ENCODE measurements at regions not wholly inside any gene's neighbourhood (a gene's known extent, or its start where the extent isn't known, plus 50 kb on each side); places are given as distances from the start of the nearest gene placed in this dataset.
"Not testable (repeated sequence)": the region's sequence is repeated elsewhere in the genome, so short reads cannot be mapped to it uniquely, and the experiment has no call there.

DNA sequence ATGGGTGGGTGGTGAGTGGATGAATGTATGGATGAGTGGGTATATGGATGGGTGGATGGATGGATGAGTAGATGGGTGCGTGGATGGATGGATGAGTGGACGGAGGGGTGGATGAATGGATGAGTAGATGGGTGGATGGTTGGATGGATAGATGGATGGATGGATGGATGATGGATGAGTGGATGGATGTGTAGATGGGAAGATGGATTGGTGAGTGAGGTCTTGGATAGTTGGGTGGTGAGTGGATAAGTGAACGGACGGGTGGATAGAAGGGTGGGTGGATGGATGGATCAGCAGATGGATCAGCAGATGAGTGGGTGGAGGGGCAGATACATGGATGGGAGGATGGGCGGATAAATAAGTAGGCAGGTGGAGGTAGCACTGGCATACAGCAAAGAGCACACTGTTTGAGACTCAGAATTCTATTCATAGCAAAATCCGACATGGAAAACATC, 163.5 kb downstream of the C9orf50 start:
- DNase-seq (ENCODE audit: low spot score): no peak

DNA sequence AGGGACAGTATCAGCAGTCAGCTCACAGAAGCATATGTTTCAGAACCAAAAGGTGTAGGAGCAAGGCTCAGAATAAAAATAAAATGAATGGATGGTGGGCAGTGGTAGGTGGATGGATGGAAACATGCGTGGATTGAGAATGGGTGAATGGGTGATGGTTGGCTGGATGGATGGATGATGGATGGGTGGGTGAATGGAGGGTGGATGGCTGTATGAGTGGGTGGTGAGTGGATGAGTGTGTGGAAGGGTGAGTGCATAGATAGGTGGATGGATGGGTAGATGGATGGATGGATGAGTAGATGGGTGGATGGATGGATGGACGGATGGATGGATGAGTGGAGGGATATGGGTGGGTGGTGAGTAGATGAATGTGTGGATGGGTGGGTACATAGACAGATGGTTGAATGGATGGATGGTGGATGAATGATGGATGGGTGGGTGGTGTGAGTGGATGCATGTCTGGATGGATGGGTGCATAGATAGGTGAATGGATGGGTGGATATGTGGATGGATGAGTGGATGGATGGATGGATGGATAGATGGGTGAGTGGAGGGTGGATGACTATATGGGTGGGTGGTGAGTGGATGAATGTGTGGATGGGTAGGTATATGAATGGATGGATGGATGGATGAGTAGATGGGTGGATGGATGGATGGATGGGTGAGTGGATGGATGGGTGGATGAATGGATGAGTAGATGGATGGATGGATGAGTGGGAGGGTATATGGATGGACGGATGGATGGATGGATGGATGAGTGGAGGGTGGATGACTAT, 164.2 kb downstream of the C9orf50 start:
- no peak for DNase-seq (ENCODE audit: low spot score)

DNA sequence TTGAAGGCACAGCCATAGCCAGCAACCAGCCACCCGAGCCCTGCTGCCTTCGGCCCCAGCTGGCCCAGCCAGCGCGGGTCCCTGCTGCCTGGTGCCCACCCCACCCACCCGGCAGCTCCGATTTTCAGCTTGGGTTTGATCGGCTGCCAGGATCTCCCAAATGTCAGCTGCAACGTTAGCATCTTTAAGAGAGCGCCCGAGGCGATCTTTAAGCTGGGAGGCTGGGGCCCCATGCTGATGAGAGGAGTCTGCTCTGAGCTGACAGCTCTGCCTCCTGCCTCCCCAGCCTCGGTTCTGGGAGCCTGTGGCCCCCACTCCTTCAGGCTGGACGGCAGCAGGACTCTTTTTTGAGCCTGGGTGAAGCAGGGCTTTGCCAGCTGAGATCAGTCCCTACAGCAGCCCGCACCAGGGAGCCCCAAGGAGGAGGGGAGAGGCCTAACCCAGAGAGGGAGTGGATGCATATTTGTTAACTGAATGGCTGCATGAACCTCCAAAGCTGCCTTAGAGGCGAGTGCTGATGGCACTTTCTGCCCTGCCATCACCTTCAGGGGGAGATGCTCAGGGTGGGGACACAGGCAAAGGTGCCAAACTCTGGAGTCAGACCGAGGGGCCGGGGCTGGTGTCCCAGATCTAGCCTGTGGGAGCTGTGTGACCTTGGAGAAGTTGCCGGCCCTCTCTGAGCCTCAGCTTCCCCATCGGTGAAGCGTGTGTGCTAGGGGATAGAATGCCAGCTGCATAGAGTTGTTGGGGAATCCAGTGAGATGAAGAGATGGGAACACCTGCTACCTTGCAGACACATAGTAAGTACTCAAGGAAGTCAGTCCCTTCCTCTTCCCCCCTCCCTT, 165.5 kb downstream of the C9orf50 start:
- peak; percentile 52 for DNase-seq (ENCODE audit: low spot score)

DNA sequence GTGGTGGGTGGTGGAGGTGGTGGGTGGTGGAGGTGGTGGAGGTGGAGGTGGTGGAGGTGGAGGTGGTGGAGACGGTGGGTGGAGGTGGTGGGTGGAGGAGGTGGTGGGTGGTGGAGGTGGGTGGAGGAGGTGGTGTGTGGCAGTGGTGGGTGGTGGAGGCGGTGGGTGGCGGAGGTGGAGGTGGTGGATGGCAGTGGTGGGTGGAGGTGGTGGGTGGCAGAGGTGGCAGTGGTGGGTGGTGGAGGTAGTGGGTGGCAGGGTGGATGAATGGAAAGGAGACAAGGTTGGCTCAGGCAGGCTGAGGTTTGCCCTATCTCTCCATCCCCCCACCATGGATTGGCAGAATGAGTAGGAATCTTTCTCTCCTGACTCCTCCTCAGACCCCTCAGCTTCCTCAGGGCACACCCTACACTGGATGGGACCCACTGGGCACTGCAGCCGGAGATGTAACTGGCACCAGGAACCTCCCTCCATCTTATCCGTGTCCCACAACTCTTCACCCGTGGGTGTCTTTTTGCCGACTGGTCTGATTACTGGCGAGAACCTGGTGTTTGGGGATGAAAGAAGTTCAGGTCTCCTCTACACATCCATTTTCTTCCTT, 166.3 kb downstream of the C9orf50 start:
- no peak for DNase-seq (ENCODE audit: low spot score)

DNA sequence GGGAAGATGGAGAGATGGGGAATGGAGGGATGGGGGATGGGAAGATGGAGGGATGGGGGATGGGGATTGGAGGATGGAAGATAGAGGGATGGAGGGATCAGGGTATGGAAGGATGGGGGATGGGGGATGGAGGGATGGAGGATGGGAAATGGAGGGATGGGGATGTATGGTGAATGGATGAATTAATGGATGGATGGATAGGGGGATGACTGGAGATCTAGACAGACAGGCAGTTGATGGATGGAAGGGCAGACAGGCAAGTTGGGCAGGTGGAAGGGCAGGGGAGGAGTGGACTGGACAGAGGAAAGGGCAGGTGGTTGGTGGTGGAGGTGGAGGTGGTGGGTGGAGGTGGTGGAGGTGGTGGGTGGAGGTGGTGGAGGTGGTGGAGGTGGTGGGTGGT, 167.2 kb downstream of the C9orf50 start:
- DNase-seq (ENCODE audit: low spot score): no peak

DNA sequence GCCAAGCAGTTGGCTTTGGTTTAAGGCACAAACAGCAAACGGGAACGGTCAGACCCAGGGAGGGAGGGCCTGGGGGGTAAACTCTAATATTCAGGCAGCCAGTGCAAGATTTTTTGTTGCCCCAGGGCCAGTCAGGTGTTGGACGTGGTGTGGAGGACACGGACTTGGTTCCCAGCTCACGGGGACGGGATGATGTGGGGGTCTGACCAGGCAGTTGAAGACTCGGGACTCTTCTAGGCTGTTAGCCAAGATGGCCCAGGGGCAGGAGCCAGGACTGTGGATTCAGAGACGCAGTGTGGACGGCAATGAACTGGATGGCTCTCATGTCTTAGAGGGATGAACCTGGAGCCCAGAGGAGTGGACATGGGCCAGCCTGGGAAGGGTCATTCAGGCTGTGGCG, 169.2 kb downstream of the C9orf50 start:
- no peak for DNase-seq (ENCODE audit: low spot score)

DNA sequence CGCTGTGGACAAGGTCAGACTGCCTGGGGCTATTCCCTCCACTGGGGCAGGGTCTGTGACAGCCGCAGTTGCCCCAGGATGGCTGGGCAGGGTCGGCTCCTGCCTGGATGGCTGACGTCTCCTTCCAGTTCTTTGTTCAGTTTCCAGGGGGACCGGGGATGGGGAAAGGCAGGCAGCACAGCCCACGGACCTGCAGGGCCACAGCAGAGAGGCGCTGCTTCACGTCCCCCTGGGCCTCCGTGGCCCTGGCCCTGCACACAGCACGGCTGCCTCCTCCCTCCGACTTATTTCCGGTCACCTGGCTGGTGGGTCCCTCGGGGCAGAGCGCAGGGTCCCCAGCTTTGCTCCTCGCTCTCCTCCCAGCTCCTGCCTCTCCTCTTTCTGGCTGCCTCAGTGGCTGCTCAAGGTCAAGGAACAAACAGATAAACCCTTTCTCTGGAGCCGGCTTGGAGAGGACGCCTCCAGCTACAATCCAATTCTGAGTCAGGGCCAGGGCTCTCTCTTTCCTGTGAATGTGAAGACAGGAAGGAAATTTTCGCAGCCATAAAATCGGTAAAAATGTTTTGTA, 169.7 kb downstream of the C9orf50 start:
- no peak for DNase-seq (ENCODE audit: low spot score)

DNA sequence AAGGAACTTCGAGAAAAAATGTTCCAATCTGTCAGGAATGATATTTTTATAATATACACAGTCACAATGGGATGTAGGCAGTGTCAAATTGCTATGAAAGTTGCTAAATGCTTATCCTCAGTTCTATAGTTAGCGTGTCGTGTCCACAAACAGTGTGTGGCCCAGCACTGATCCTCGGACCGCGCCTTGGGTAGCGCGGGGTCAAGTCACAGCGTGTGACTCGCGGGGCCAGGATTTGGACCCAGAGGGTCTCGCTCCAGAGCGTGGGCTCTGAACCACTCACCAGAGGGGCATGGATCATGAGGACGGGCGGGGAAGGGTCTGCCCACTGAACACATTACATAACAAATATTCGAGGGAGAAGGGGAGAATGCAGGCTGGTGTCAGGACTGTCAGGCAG, 171.8 kb downstream of the C9orf50 start:
- no peak for DNase-seq (ENCODE audit: low spot score)

DNA sequence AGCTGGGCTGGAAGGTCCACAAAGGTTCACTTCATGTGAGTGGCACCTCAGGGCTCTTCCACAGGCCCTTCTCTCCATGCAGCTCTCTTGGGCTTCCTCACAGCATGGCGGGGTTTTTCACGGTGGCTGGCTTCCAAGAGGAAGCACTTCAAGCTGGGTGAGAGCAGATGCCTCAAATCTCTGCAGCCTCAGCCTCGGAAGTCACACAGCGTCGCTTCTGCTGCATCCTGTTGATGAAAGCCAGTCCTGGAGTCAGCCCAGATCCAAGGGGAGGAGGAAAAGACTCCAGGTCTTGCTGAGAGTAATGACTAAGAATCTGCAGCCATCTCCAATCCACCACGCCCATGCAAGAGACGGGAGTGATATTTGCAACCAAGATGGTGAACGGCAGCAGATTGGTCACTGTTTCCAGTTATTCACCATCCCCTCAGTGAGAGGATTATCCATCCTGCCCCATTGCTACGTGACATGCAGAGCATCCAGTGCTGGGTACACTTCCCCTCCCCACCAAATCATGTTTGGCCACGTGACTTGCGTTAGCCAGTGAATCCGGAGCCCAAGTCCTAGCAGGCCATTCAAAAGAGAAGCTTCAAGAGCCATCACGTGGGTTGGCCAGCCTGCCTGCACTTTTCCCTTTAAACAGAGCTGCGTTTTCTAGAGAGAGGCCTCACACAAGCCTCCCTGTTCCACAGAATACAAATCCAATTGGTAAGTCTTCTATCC, 173.9 kb downstream of the C9orf50 start:
- no peak for DNase-seq (ENCODE audit: low spot score)

DNA sequence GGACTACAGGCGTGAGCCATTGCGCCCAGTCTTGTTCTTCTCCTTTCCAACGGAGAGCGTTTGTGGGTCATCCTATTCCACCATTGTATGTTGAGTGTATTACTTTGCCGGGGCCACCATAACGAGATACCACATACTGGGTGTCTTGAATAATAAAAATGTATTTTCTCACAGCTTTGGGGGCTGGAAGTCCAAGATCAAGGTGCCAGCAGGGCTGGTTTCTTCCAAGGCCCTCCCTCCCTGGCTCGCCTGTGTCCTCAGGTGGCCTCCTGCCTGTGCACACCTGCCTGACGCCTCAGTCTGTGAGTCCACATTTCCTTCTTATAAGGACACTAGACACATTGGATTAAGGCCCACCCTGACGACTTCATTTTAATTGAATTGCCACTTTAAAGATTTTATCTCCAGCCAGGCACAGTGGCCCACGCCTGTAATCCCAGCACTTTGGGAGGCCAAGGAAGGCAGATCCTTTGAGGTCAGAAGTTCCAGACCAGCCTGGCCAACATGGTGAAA, 175.1 kb downstream of the C9orf50 start:
- DNase-seq (ENCODE audit: low spot score): no peak

DNA sequence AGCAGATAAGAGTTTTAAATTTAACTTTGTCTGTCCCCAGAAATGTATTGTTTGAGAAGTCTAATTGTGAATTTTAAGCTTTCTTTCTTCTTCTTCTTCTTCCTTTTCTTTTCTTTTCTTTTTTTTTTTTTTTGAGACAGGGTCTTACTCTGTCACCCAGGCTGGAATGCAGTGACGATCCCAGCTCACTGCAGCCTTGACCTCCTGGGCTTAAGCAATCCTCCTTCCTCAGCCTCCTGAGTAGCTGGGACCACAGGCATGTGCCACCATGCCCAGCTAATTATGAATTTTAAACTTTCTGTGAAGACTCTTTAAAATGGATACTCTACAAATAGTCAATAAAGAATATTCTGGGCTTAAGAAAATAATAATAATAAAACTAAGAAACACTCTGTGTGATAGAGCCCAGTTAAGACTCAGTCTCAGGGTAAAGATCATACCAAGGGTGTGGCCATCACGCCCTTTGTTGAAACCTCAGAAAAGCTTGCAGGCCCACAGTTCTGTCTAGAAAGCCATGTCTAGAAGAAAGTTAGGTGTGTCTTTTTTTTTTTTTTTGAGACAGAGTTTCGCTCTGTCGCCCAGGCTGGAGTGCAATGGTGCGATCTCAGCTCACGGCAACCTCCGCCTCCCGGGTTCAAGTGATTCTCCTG, 177.3 kb downstream of the C9orf50 start:
- not testable (repeated sequence) for DNase-seq (ENCODE audit: low spot score)

DNA sequence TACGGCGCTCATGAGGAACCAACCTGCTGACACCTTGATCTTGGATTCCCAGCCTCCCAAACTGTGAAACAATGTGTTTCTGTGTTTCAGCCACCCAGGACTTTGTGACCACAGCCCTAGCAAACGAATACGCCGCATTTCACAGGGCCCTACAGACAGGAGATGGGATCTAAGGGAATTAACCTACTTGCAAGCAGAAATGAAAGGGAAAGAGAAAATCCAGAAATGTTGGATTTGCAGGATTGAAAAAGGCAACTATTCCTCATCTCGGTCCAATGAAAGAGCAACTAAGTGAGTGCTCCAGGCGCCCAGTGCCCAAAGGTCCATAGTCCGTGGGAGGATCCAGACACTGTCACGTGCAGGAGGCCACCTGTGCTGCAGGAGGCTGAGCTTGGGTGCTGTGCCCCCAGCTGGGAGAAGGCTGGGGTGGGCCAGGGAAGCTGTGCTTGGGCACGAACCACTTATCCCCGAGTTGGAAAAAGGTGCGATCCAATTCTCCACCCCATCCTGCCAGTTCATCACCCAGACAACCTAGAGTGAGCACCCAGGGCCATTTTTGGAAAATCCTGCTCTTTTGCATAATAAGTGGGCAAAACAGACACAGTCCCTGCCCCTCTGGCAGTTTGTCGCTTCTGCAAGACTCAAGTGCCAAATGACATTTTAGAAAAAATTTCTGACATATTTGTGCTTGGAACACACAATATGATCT, 177.9 kb downstream of the C9orf50 start:
- no peak for DNase-seq (ENCODE audit: low spot score)

DNA sequence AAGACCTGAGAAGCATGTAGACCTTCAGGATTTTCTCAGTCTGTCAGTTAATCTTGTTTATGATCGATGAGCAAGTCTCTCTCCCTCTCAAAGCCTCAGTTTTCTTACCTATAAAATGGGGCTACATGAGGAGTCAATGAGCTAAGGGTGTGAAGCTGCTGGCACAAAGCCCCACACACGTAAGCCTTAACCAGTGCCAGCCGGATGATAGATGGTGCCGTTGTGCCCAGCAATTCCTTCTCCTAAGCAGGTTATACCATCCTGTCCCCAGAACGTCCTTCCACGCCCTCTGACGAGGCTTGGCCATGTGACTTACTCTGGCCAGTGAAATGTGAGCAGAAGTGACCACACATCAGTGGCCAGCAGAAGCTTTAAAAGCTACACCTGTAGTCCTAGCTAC, 179.0 kb downstream of the C9orf50 start:
- DNase-seq (ENCODE audit: low spot score): no peak

DNA sequence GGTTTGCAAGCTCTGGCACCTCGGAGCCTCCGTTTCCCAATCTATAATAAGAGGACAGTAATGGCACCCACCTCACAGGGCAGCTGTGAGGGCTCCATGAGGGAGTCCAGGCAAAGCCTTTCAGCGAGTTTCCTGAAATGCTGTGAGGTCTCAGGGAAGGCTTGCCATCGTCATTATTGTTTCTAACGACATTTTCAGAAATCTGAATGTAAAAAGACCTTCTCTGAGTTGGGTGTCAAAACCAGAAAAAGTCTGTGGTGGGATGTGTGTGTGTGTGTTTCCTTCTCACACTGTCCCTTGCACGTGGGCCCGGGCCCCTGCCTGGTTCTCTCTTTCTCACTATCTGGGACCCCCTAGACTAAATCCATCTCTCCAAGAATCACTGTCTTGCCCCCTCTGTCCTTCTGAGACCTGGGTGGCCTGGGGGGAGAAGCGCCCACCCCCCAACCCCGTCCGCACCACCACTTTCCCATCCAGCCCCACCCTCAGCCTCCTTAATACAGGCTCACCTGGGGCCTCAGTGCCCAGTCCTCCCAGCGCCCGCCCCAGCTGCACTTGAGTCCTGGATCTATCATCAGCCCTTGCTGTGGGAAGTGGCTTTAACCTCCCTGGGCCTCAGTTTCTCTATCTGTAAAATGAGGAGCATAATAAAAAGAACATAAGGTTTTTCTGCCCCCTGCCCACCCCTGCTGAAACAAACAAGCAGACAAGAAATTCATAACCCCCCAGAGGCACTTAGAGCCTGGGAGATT, 180.3 kb downstream of the C9orf50 start:
- DNase-seq (ENCODE audit: low spot score): no peak

DNA sequence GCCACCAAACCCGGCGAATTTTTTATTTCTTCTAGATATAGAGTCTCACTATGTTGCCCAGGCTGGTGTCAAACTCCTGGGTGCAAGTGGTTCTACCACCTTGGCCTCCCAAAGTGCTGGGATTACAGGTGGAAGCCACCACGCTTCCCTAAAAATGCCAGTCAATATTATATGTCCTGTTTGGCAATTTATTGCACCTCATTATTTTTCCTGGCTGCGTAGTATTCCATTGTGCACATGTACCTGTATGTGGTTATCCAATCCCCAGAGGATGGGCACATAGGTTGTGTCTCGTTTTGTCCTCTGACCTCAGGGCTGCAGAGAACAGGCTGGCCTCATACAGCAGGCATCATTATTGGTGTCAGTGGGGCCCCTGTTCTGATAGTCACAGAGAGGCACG, 181.7 kb downstream of the C9orf50 start:
- DNase-seq (ENCODE audit: low spot score): no peak

DNA sequence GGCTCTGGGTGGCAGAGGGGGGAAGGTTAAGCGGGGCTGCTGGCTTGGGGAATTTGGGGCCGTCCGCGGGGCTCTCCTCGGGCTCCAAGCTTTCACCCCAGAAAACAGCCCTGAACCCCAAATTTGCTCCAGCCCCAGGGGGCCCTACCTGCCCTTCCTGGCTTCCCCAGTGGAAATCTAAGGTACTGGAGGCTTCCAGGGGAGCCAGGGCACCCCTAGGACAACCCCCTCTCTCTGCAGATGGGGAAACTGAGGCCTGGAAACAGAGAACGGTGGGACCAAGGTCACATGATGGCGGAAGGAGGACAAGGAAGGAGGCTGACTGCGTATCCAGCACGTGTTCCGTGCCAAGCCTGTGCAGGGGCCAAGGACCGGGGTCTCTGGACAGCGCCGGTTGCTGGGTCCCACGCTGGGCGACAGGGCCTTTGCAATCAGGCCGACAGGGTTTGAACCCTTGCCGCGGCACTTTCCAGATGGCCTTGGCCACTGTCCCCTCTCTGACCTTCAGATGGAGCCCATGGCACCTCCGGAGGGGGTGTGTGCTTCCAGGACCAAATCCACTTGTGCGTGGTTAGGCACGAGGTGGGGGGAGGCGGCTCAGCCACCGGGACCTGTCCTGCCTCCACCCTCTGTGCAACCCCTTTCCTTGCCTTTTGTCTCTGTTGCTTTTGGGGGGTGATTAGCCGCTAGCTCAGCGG, 183.1 kb downstream of the C9orf50 start:
- no peak for DNase-seq (ENCODE audit: low spot score)

DNA sequence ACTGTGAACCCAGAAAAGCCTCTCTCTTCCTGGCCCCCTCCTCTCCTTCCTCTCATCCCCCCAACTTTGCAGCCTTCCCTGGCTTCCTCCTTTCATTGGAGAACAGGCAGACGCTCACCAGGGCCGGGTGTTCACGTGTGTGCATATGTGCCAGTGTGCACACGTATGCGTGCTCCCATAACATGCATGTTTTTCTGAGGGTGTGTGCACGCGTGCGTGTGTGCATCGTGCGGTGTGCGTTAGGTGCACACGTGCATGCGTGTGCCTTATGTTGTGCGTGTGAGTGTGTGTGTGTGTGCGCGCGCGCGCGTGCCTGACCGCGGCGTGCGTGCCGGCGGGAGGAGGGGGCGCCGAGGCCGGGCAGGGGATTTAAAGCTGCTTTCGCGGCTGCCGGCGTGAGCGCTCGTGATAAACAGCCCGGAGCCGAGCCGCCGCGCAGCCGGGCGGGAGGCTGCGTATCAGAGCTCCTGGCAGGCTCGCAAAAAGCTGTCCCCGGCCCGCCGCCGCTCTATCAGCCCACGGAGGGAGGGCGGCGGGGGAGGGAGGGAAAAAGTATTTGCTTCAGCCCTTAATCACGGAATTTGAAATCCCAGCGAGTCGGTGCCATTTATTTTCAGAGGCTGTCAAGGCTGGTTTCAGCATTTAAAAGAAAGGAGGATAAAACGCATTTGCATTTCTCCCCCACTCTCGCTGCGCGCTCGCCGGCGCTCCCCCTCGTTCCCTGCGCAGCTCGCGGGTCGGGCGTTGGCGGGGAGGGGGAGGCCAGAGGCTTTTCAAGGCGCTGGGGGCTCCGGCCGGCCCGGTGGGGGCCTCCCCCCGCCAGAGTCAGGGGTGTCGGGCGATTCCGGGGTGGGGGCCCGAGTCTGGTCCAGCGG, 183.9 kb downstream of the C9orf50 start:
- peak; percentile 84 for DNase-seq (ENCODE audit: low spot score)
